ENCODE measurements at regions not wholly inside any gene's neighbourhood (a gene's known extent, or its start where the extent isn't known, plus 50 kb on each side); places are given as distances from the start of the nearest gene placed in this dataset.
"Not testable (repeated sequence)": the region's sequence is repeated elsewhere in the genome, so short reads cannot be mapped to it uniquely, and the experiment has no call there.

- DNase-seq (ENCODE audit: low read depth), result not testable (repeated sequence)
These were observed 288.9 kb upstream of the PLGLB2 start for GRCh38 chr2:87458938-87459337.

- not testable (repeated sequence) for DNase-seq (ENCODE audit: low read depth)
These were observed 287.8 kb upstream of the PLGLB2 start for GRCh38 chr2:87460104-87460503.

- not testable (repeated sequence) for DNase-seq (ENCODE audit: low read depth)
These were observed 287.2 kb upstream of the PLGLB2 start for GRCh38 chr2:87460662-87461061.

- DNase-seq (ENCODE audit: low read depth), result not testable (repeated sequence)
These were observed 286.2 kb upstream of the PLGLB2 start for GRCh38 chr2:87461671-87462070.

- DNase-seq (ENCODE audit: low read depth), result not testable (repeated sequence)
These were observed 283.7 kb upstream of the PLGLB2 start for GRCh38 chr2:87464219-87464618.

GRCh38 chr2:87465730-87466129 lies 282.2 kb upstream of the PLGLB2 start:
- DNase-seq (ENCODE audit: low read depth), result not testable (repeated sequence)

GRCh38 chr2:87466591-87467120 lies 281.2 kb upstream of the PLGLB2 start:
- DNase-seq (ENCODE audit: low read depth), result not testable (repeated sequence)

- DNase-seq (ENCODE audit: low read depth), result not testable (repeated sequence)
These were observed 279.4 kb upstream of the PLGLB2 start for GRCh38 chr2:87468429-87468981.

- not testable (repeated sequence) for DNase-seq (ENCODE audit: low read depth)
These were observed 278.4 kb upstream of the PLGLB2 start for GRCh38 chr2:87469180-87470151.

GRCh38 chr2:87470381-87471380 lies 277.2 kb upstream of the PLGLB2 start:
- not testable (repeated sequence) for DNase-seq (ENCODE audit: low read depth)

GRCh38 chr2:87471478-87471877 lies 276.4 kb upstream of the PLGLB2 start:
- DNase-seq (ENCODE audit: low read depth), result not testable (repeated sequence)

GRCh38 chr2:87476223-87476872 lies 271.5 kb upstream of the PLGLB2 start:
- not testable (repeated sequence) for DNase-seq (ENCODE audit: low read depth)

GRCh38 chr2:87476936-87477335 lies 271.0 kb upstream of the PLGLB2 start:
- not testable (repeated sequence) for DNase-seq (ENCODE audit: low read depth)

- DNase-seq (ENCODE audit: low read depth), result not testable (repeated sequence)
These were observed 270.0 kb upstream of the PLGLB2 start for GRCh38 chr2:87477669-87478428.

- not testable (repeated sequence) for DNase-seq (ENCODE audit: low read depth)
These were observed 269.0 kb upstream of the PLGLB2 start for GRCh38 chr2:87478911-87479310.

GRCh38 chr2:87483093-87483680 lies 264.7 kb upstream of the PLGLB2 start:
- DNase-seq (ENCODE audit: low read depth), result not testable (repeated sequence)

GRCh38 chr2:87484363-87484762 lies 263.5 kb upstream of the PLGLB2 start:
- not testable (repeated sequence) for DNase-seq (ENCODE audit: low read depth)

- not testable (repeated sequence) for DNase-seq (ENCODE audit: low read depth)
These were observed 262.4 kb upstream of the PLGLB2 start for GRCh38 chr2:87485455-87485854.

- not testable (repeated sequence) for DNase-seq (ENCODE audit: low read depth)
These were observed 262.0 kb upstream of the PLGLB2 start for GRCh38 chr2:87485884-87486283.

- DNase-seq (ENCODE audit: low read depth), result not testable (repeated sequence)
These were observed 261.5 kb upstream of the PLGLB2 start for GRCh38 chr2:87486413-87486812.

Data from stimulated activated CD8-positive, alpha-beta memory T cell treated with anti-CD3 and anti-CD28 coated beads, Interleukin-7, amount 100 ng/mL, for 24 hours (primary cell).